ENCODE measurements at regions not wholly inside any gene's neighbourhood (a gene's known extent, or its start where the extent isn't known, plus 50 kb on each side); places are given as distances from the start of the nearest gene placed in this dataset.

DNA sequence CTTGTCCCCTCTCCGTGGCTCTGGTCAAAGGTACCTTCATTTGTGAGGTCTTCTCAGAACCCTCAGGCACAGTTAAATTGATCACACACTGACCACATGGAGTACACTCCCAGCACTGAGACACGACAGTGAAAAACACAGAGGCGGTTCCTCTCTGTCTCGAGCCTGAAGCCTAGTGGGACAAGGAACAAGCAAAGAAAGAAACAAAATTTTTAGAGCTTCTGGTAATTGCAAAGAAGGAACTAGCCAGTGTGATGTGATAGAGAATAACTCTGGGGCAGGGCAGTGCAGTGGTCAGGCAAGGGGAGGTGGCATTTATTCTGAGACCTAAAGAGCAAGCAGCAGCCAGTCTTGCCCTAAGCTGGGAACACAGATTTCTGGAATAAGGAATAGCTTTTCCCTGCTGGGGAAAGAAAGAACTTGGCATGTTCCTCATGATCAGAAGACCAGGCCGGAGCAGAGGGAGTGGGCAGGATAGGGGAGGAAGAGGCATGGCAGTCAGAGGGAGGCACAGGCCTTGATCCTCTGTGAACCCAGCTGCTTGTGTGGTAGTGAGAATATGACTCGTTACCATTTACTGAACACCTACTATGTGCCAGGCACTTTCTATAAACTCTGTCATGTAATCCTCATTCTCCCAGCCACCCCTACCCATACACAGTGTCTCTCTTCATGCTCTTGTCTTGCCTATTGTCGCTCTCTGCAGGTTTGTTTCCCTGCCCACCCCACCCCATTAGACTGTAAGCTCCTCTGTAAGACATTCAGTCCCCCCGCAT, 262.3 kb upstream of the HES1 start:
- no peak for DNase-seq (ENCODE audit: low read depth in 2 of 2)

DNA sequence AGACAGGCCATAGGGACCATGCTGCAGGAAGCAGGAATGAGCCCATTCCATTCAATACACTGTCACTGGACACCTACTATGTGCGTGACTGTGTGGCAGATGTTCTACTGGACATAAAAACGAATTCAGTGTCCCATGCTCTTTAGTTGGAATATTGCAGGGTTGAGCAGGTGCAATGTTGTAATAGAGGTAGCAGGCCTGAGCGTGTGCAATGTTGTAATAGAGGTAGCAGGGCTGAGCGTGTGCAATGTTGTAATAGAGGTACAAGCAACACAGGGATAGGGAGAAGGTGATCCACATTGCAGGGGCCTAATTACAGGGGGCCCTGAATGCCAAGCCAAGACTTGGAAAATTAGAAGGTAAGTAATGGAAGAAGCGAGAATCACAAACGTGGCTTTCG, 261.4 kb upstream of the HES1 start:
- DNase-seq (ENCODE audit: low read depth in 2 of 2) = no peak

DNA sequence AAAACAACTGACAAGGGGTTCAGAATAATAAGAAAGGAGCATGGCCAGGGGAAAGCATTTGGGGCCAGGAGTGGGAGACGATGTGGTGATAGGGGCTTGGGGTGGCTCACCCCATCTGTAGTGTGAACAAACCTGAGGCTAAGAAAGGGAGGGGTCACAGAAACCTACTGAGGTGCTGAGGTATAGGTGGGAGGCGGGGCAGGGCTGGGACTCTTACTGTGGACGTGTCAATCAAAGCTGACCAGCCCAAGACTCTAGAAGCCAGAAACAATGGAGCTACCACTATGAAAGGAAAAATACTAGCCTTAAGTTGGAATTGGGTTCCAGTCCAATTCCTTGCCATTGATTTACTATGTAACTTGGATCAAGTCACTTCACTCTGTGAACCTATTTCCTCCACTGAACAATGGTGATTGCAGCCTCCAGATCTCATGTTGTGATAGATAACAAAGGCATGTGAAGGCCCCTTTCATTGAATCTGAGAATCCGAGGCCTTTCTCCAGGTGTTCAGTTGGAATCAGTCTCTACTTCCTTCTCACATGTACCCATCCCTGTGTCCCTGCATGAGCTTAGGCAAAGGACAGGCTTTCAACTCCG, 260.9 kb upstream of the HES1 start:
- DNase-seq (ENCODE audit: low read depth in 2 of 2) = no peak

DNA sequence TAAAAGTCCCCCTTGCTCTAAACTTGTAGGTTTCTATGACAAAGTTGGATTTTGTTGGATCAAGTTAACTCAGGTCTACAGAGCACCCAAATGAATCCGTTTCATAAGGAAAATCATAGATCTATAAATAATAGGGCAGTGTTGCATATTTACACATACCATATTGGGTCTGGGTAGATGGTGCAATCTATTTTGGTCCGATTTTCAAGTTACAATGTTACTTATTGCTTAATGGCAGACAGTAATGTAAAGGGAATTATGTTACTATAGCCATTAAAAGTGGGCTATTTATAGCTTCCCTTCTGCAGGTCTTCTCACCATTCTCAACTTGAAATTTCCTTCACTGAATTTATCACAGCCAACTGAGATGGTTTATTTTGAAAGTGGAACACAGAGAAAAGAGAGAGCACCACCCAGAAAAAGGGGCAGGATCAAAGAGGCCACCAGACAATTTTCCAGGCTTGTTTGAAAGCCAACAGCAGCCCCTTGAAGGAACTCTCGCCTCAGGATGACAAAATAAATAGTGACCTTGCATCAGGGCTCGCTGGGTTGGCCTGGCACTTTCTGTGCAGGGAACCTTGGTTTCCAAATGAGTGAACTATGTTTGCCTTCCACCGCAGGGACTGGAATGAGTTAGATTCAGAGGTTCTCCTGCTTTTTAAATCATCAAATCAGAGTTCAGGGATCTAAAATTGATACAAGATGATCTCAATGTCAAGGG, 260.2 kb upstream of the HES1 start:
- no peak for DNase-seq (ENCODE audit: low read depth in 2 of 2)

DNA sequence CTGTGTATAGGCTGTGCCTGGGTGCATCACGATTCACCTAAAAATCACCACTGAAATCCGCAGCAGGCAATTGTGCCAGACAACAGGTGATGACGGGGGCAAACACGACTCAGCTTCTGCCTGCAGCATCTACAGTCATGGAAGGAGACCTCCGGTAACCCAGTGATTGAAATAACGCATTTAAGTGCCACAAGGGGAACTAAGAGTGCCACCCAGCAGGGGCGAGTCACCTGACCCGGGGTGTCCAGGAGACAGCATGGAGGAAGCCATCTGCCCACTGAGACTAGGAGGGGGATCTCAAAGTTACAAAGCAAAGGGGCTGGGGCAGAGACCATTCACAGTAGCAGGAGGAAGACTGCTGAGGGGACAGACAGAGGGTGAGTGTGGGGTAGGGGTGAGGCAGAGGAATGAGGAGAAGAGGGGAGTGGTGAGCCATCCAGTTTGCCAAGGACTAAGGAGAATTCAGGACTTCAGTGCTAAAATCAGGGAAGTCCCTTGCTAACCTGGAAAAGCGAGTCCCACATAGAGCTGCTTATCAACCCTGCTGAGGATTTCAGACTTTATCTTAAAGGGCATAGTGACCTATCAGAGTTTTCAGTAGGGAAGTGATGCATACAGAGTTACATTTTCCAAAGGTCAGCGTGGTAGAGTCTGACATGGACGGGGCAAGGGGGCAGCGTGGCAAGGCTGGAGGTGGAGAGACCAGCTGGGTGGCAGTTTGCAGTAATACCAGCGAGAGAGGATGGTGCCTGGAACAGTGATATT, 256.7 kb upstream of the HES1 start:
- DNase-seq (ENCODE audit: low read depth in 2 of 2) = no peak

DNA sequence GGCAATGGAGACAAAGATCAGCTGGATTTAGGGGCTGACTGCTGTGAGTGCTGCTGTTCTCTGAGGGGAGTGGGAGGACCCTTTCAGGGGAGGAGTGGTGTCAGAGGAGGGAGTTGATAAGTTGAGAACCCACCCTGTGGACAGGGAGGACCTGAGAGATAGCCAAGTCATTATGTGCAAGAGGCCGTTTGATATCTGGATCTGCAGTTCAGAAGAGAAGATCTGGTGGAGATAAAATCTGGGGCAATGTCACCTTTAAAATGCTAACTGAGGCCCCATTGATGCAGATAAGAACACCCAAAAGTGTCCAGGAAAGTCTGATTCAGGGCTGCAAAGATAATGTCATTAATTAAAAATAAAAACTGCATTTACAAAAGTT, 256.1 kb upstream of the HES1 start:
- no peak for DNase-seq (ENCODE audit: low read depth in 2 of 2)

DNA sequence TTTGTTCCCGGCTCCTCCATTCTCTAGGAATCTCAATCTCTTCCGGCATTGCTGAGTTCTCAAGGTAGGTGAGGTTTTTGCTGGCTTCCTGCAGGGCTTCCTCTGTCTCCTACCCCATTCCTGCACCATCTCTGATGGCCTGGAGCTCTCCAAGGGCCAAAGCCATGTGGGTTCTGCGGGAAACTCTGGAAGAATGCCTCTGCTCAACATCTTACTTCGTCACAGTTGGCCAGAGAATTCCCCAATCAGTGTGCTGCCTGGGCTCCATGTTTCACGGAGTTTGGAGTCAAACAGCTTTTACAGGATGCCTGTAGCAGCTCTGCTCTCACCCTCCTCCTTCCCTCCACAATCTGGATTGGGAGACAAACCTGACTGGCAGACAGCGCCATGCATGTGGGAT, 253.9 kb upstream of the HES1 start:
- no peak for DNase-seq (ENCODE audit: low read depth in 2 of 2)

DNA sequence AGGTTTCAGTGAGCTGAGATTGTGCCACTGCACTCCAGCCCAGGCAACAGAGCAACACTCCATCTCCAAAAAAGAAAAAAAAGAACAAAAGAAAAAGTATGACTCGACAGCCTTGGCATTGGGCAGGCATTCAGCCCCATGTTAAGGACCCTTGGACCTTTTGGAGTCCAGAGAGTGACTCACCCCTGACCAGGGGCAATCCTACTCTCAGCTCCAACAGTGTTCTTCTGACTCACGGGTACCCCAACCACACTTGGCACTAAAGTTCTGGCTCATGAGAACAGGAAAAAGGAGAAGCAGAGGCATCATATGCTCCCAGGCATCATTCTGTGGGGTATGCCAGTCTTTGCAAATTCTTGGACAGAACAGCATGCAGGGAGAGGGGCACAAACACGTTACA, 252.4 kb upstream of the HES1 start:
- DNase-seq (ENCODE audit: low read depth in 2 of 2) = no peak

DNA sequence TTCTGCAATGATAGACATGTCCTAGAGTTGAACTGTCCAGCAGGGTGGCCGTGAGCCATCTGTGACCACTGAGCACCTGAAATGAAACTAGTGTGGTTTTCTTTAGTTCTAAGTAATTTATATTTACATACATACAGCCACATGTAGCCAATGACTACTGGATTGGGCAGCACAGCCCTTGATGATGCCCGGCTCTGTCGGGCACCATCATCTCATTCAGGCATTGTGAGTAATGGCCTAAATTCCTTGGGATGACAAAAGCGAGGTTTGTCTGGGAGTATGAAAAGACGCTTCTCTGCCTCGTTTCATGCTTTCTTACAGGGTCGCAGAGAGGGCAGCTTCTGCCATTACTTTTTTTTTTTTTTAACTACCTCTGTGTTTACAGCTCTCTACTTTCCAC, 251.9 kb upstream of the HES1 start:
- no peak for DNase-seq (ENCODE audit: low read depth in 2 of 2)

DNA sequence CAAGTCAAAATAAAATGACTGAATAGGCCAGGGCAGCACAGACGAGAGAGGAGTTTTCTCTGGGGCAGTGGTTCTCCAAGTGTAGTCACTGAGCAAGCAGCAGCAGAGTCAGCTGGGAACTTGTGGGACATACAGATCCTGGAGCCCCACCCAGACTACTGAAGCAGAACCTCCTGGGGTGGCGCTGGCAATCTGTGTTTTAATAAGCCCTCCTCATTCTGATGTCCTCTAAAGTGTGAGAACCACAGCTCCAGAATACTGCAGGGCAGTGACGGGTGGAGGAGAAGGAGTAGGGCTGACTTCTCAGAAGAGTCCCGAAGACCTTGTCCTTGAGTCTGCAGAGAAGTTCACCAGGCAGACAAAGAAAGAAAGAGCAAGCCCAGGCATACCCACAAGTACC, 251.3 kb upstream of the HES1 start:
- no peak for DNase-seq (ENCODE audit: low read depth in 2 of 2)

DNA sequence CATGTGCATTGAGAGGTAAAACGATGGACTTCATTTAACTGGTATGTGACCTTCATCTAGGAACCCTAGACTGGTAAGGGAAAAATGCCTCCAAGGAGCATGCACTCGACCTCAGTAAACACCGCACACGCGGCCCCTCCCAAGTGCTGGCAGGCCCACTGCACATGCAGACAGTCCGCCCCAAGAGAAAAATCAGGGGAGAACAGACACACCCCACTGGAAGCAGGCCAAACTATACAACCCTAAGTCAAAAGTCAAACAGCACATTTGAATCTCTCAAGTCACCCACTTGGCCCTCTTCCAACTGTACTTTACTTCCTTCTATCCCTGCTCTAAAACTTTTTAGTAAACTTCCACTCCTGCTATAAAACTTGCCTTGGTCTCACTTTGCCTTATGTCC, 250.1 kb upstream of the HES1 start:
- DNase-seq (ENCODE audit: low read depth in 2 of 2) = no peak

DNA sequence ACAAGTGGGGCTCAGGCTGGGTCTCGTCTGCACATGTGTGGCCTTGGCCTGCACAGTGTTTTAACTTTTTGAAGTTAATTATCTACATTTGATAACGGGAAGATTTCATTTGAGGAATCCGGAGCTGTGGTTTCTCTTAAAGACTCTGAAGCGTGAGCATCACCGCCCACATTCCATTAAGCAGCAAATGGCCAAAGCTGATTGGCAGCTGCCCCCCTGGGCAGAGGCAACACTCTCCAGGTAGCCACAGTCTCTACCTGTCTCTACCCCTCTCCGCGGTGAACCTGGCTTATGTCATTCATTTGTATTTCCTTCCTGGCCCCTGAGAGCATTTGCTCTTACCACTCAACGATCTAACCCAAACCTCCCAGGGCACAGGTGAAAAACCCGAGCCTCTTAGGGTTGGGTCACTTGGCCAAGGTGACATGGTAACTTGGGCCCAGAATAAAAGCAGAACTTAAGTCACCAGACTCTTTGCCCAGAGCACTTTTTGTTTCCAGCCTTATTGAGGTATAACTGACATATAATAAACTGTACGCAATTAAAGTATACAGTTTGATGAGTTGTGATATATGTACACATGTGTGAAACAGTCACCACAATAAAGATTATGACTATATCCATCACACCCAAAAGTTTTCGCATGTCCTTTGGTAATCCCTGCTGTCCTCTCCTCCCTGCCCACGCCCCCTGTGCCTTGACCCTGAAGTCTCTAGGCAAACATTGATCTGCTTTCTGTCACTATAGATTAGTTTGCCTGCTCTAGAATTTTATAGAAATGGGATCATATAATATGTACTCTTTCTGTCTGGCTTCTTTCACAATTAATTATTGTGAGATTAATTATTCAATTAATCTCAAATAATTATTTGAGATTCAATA, 245.7 kb upstream of the HES1 start:
- no peak for DNase-seq (ENCODE audit: low read depth in 2 of 2)

DNA sequence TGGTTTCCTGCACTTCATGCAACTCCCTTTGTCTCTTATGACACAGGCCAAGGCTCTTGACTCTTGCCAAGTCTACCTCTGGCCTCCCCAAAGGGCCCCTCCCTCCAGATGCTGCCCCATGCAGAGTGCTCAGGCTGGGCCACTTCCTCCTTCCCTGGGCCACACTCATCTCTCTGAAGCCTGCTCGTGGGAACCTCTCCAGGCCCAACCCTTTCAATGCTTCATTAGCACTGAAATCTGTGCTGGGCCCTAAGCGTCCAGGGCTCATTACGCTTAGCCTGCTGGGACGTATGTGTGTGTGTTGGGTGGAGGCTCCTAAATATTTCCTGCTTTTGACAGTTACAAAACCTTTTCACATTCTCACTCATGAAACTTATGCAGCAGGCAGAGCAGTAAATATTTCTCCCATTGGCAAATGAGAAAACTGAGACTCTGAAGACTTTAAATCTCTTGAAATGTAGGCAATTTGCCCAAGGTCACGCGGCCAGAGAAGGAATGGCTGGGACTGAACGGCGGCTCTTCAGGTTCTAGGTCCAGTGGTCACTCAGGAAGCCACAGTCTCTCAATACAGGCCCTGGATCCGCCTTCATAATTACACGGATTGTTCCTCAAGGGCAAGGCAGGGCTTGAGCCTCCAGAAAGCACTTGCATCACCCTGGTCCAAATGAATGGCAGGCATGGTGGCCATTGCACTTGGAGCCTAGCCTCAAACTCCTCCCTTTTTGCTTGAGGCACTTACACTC, 241.7 kb upstream of the HES1 start:
- DNase-seq (ENCODE audit: low read depth in 2 of 2) = no peak

DNA sequence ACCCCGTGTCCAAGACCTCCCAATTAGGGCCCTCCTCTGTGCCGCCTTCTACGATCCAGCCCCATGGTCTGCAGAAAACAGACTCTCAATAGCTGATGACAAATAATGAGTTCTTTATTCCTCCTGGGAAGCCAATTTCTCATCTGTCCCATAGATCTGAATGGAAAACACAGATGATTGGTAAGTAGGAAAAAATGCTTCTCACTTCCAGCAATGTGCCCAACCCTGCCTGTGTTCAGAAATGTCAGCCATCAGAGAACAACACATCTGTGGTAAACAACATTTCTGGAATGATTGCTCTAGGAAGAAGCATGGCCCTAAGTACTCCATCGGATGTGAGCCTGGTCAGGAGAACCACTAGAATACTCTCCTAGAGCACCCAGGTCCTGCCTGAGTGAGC, 240.5 kb upstream of the HES1 start:
- no peak for DNase-seq (ENCODE audit: low read depth in 2 of 2)

DNA sequence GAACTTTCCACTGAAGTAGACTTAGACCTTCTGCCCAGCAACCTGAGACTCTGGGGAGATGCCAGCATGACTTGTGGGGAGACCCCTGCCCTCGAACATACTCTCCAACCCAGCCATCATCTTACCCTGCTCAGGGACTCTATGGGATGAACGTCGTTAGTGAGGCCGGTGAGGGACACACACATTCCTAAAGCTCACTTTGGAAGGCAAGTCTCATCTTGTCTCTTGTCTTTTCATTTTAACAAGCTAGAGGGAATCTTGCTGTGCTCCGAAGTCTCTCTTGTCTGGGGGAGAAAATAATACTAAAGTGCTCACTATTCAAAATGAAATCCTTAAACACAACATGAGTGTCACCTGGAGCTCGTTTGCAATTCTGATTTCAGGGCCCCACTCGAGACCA, 239.5 kb upstream of the HES1 start:
- DNase-seq (ENCODE audit: low read depth in 2 of 2) = no peak

DNA sequence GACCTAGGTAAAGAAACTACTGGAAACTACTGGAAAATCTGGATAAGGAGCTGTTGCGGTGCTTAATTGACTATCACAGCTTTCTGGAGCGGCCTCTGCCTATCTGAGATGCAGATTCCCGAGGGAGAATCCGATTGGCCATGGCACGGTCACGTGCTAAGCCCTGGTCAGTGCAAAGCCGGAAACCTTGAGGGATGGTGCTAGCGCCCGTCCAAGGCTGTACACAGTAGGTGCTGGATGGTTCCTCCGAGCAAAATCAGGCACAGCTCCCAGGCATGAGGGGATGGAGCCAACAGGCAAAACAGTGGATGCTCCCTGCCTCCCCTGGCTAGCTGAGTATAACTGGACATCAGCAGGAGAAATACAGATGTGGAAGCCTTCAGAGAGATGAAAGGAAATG, 238.7 kb upstream of the HES1 start:
- no peak for DNase-seq (ENCODE audit: low read depth in 2 of 2)

DNA sequence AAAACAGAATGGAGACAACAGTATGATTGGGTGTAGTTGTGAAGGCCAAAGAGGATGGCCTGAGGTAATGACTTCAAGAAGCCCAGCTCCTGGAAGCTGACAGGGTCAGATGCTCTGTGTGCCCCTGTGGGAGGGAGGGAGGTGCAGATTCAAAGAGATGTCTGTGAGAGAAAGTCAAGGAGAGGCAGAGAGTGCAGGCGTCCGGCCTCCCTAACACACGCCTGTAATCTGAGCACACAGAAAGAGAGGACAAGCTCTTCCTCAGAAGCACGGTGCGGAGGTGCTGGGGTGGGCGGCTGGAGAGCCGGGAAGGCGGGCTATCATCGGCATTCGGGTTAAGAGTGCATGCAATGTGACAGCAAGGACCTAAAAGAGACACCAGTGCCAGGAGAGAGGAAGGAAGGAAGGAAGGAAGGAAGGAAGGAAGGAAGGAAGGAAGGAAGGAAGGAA, 238.2 kb upstream of the HES1 start:
- DNase-seq (ENCODE audit: low read depth in 2 of 2) = no peak

DNA sequence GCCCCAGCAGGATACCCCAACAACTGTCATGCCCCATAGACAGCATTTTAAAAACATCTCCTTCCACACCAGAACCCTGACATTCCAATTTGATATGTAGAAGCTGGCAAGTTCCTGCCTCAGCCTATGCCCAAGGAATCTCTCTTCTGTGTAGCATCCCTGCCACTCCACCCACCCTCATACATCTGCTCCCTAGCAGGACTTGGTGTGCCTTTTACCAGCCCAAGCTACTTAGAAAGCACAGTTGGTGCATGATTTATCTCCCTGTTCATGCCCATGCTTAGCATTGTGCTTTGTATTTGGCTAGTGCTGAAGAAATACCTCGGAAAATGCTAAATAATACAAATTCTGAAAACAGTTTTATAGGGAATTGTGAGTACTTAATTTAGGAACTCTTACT, 236.9 kb upstream of the HES1 start:
- no peak for DNase-seq (ENCODE audit: low read depth in 2 of 2)

DNA sequence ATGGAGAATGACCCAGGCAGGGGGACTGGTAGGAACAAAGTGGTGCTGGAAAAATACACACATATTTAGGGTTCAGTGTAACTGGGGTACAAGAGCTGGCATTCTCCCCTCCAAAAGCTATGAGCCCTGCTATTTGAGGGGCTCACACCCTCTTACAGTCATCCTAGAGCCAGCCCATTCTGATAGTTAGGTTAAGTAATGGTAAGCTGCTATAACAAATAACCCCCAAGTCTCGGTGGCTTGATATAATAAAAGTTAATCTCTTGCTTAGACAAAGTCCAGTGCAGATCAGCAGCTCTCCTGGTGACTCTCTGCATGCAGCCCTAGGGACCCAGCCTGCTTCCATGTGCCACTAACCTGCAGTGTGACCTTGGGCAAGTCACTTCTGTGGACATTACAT, 234.9 kb upstream of the HES1 start:
- DNase-seq (ENCODE audit: low read depth in 2 of 2) = no peak

DNA sequence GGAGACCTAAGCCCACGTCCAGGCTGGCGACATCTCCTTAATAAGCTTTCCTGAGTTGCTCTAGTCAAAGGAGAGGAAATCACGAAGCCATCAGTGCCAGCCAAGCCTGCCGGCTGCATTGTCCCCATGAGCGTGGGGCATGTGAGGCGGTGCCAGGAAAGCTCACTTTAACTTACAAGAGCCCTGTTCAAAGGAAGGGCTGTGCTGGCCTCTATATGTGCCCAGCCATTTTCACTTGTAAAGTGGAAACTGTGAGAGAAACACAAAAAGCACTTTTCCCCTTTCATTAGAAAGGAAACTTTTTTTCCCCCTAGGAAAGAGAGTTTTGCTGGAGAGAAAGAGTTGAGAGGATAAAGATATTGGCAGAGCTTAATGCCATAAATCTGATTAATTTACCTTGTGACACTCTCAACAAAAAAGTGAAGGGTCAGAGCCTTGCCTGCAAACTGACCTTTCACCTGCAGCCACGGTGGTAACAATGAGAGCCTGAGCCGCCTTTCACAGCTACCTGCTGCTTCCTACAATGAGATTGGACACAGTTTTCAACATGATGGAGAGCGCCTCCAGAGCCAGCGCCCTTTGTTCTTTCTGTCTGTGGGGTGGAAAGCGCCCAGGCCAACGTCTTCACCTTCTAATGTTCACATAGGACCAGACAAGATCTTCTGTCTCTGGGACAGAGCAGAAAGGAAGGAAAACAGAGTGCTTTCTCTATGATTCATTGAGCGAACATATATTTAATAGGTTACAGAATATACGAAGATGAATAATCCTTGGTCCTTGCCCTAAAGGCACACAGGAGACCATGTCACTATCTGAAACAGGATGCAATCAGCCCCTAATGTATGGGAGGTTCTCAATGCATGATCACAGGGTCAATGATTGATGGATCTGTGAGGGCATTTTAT, 233.1 kb upstream of the HES1 start:
- no peak for DNase-seq (ENCODE audit: low read depth in 2 of 2)

Data from stimulated activated CD8-positive, alpha-beta memory T cell treated with anti-CD3 and anti-CD28 coated beads, Interleukin-15, amount 100 ng/mL, for 4 hours (primary cell).